GM04504 (cell line): ENCODE measurements at regions not wholly inside any gene's neighbourhood (a gene's known extent, or its start where the extent isn't known, plus 50 kb on each side); places are given as distances from the start of the nearest gene placed in this dataset.

Experiments used
- DNase-seq: peaks from one replicate; pipeline ENCODE4 v3.0.0-alpha.2; 2012; ENCODE audit warnings: low read depth

DNA sequence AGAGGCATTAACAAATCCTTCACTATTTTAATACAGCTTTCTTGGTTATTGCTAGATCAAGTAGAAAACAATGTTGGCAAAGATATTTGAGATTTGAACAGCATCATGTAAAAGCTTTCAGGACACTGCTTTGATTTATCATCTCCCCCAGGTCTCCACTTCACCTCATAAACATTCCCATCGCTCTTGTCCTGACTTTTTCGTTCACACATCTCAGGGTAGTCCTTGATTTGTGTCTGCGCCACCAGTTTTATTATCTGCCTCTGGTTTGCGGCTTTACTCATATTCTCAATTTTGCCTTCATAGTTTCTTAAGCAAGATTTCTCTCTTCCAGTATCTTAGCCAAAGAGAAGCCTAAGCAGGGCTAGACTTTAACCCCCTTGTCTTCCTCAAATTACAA, 63.5 kb upstream of the ROR1 start:
- no peak for DNase-seq

DNA sequence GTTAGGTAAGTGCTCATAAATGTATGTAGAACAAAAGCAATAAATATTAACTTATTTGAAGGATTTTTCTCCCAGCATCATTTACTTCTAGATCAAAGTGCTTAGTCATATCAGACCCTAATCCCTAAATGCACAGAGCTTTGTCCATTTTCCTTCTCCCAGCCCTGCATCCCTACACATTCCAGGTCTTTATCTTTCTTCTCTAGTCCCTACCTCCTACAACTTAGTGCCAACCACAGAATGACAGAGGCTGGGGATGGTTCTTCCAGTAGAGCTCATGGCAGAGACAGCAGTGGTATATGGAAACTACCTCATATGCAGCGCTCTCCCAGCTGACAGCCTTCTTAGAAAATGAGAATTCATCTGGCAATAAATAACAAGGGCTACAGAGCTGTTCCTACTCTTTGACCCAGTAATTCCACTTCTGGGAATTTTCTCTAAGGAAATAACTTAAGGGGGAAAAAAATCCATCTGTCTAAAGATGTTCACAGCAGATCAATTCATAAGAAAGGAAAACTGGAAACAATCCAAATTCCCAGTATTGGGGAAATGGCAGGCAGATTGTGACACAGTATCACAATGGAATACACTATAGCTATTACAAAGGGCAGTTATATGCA, 62.9 kb upstream of the ROR1 start:
- DNase-seq = no peak

DNA sequence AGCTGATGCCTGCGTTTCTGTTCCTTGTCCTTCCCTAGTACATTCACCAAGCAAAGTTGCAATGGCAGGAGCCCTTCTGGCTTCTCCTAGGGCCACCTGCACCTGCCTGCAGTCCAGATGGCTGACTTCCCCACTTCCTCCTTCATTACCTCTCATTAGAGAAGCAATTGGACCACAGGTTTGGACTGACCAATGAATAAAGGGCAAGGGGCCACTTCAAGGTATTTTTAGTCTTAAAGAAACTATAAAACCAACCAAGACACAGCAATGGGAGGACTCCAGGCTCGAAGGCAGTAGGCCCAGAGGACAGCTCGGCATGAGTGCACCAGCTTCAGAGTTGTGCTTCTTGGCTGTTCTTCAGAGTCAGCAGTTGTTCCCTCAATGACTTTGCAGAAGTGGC, 60.8 kb upstream of the ROR1 start:
- DNase-seq = no peak

DNA sequence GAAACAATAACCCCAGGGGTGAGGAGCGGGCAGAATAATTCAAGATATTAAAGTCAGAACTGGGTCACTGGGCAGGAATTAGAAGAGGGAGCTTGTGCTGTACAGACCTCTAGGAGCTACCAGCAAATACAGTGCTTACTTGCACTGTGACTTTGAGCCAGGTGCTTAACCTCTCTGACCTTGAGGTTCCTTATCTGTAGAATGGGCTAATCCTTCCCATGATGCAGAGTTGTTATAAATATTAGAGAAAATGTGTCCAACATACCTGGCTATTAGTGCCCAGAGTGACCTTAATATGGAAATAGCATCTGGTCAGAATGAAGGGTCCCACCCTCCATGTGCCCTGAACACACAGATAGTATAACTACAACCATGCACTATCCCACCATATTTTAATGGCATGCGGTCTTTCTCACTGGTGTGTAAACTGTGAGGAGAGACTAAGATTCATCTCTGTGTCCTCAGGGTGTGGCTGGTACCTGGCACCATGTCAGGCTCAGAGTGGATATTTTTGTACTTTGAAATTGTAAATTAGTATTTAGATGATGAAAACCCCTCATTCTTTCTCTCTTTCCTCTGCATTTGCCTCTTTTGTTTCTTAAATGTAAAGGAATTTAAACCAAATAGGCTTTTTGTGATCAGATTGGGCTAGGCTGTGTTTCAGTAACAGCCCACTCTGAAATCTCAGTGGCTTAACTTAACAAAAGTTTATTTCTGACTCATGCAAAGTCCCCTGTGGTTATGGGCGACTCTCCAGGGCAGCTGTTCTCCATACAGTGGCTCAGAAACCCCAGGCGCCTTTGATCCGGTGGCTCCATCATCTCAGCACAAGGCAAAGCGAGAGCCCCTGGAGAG, 60.0 kb upstream of the ROR1 start:
- DNase-seq = peak; percentile 65

DNA sequence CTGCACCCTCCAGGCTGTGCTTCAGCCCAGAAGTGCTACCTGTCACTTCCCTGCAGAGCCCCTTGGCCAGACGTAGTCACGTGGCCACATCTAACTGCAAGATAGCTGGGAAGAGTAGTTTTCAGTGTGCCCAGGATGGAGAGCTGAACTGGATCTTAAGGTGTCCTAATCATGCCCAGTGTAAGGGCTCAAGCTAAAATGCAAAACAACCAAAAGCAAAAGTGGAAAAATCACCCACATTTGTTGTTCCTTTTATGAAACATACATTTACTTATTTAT, 59.4 kb upstream of the ROR1 start:
- no peak for DNase-seq

DNA sequence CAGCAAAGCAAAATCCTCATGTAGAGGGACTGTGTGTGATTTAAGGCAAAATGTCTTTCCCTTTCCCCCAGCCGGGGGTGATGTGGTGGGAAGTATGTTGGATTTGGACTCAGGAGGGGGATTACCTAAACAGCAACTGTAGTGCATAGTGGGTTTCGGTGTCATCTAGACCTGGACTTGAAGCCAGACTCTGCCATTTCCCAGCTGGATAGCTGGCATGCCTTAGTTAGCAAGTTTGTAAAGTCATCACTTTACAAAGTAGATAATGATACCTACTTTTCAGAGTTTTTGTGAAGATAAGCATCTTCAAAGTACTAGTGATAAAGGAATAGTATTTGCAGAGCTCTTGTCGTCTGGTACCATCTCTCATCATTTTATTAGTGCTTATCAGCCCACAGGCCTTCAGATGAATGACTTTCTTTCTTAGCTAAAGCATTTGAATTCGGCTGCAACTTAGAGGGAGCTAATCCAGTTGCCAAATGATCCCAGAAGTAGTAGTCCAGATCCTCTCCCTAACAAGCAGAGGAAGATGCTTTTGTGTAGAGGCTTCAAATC, 56.2 kb upstream of the ROR1 start:
- DNase-seq = no peak

DNA sequence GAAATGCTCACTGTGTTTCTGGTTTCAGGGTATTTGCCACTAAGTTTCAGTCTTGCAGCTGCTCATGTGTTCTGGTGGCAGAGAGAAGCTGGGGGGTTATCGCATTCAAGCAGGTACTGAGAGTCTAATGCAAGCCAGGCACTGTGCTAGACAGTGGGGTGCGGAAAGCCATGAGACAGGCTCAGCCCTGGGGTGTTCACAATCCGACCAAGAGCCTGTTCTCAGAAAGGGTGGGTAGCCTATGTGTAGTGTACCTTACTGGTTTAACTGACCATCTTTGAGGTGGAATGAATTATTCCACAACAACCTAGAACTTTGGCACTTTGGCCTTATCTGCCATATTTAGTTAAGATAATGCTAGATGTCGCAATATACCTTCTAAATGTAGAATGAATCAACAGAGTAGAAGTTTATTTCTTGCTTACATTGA, 55.3 kb upstream of the ROR1 start:
- no peak for DNase-seq

DNA sequence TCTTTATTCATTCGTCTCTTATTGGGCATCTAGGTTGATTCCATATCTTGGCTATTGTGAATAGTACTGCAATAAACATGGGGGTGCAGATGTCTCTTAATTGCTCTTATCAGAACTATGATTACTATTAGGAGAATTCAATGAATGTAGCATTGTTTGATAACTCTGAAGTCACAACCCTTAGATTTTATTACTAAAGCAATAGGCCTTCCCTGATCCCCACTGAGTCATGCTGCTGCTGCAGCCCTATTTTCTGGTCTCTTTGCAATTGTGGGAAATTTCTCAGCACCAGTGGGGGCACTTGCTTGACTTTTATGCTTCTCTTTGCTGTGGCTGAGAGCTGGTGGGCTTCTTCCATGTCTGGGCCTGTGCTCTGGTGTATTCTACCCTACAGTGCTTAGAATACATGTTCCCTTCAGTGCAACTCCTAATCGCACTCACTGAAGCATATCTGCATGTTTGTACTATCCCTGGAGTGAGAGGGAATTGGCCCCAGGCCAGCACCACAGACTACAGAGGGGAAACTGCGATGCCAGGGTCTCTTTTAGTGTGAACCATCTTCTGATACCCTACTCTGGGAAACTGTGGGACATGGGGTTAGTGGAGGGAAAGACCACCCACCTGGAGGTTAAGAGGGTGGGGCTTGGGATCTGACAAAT, 52.2 kb upstream of the ROR1 start:
- DNase-seq = no peak

DNA sequence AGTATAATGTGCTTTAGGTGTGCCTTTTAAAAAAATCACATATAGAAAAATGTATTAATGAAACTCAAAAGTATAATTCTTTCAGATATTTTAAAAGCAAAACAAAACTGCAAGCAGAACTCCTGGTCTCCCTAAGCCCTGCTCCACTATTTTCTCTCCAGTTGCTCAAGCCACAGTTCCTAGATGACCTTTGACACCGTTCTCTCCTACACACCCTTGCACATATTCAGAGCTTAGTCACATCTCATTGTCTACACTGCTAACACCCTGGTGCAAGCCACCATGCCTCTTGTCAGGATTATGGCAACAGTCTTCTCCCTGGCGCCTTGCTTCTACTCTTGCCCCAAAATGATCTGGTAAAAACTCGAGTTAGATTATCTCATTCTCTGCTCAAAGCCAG, 50.2 kb upstream of the ROR1 start:
- no peak for DNase-seq
